H1 (cell line): ENCODE measurements at regions not wholly inside any gene's neighbourhood (a gene's known extent, or its start where the extent isn't known, plus 50 kb on each side); places are given as distances from the start of the nearest gene placed in this dataset.

ENCODE experiments used
- CBX8 ChIP-seq: fragments of 300-800, 300-1000 bp; sonication (generic); IDR thresholded peaks from 2 replicates; pipeline ENCODE4 v1.7.1; 2016; ENCODE audit warnings: low read depth, low read length, borderline replicate concordance
- CHD7 ChIP-seq: fragments of 300-600 bp; sonication (generic); IDR thresholded peaks from 2 replicates; pipeline ENCODE4 v1.7.1; 2012; ENCODE audit warnings: low read length, moderate library complexity, mild to moderate bottlenecking, inconsistent platforms; ENCODE audit not compliant: insufficient replicate concordance
- SP1 ChIP-seq: IDR thresholded peaks from 2 replicates; pipeline ENCODE4 v1.6.1; 2011; ENCODE audit warnings: low read depth, low read length
- SRF ChIP-seq: IDR thresholded peaks from 2 replicates; pipeline ENCODE4 v1.6.1; 2011; ENCODE audit warnings: mild to moderate bottlenecking, low read depth, low read length, moderate library complexity
- TCF12 ChIP-seq: IDR thresholded peaks from 2 replicates; pipeline ENCODE4 v1.6.1; 2011; ENCODE audit warnings: low read depth, mild to moderate bottlenecking, low read length

DNA sequence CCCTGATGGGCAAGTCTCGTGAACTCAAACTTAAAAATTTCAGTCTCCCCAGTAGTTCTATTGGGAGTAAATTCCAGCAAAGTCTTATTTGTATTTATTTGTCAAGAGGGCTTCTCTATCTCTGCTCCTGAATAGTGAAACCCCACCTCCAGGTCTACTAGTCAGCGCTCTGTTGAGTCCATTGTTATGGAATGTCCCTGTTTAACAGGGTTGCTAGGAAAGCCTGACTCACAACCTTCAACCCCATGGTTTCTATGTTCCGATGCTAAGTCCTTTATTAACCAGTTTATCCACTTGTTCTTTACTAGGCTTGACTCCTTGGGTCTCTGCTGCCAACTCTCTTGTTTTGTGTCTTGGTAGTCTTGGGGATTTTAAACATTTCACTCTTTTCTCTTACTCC, 250.7 kb upstream of the MYOCD start (continued):
- no peak for TF ChIP-seq CHD7
- no peak for TF ChIP-seq CBX8
- TF ChIP-seq SP1: peak; percentile 51; the same call in 1 of the 2 replicates
- TF ChIP-seq SRF: no peak
- TF ChIP-seq TCF12: no peak
- TF ChIP-seq, all 59 proteins: peak for 3
